HCT116 (cell line): ENCODE measurements at regions not wholly inside any gene's neighbourhood (a gene's known extent, or its start where the extent isn't known, plus 50 kb on each side); places are given as distances from the start of the nearest gene placed in this dataset.

ENCODE experiments used
- ATAC-seq: fragments of 200-7000 bp; cut with Tn5 transposase; 2 replicates; pipeline ENCODE4 v1.9.1; 2020; ENCODE audit warnings: mild to moderate bottlenecking, moderate library complexity
- BruUV-seq: library from RNA; stranded (reverse); fragments of 400-500 nt; replicated peaks from 2 replicates; lab custom pipeline; 2021; lab: Mats Ljungman, UMichigan
- CTCF ChIA-PET: fragments of 300-600 bp; sonication (Branson Sonifier 250); formaldehyde crosslinking; loops from one replicate; lab custom pipeline; 2021; ENCODE audit warnings: antibody characterized with exemption; lab: Charles Lee
- POLR2A ChIA-PET: fragments of 300-600, 350-600 bp; sonication (Branson Sonifier 250); formaldehyde crosslinking; loops from one replicate; lab custom pipeline; 2021; ENCODE audit warnings: antibody characterized with exemption; lab: Charles Lee
- RAD21 ChIA-PET, 2 experiments: fragments of 300-600 bp; sonication (Branson Sonifier 250); formaldehyde crosslinking; loops; one replicate each; lab custom pipeline; 2023; ENCODE audit warnings: low total read pairs in 2 of 2; ENCODE audit not compliant: uncharacterized antibody in 2 of 2, unreplicated experiment in 2 of 2, low non-redundant PET in 1 of 2; lab: Charles Lee
- DNase-seq: peaks from one replicate; pipeline ENCODE4 v3.0.0-alpha.2; 2010; ENCODE audit warnings: low read depth, low spot score
- H2AFZ ChIP-seq: fragments of 200-600 bp; shearing (Covaris generic), sonication (generic); 2 replicates; pipeline ENCODE4 v1.6.1; 2017; ENCODE audit warnings: low read depth, mixed run types, mixed read lengths, antibody characterized with exemption, low read length; ENCODE audit not compliant: poor library complexity, severe bottlenecking
- H3K27ac ChIP-seq: 2 replicates; pipeline ENCODE4 v1.5.1; 2012; ENCODE audit warnings: low read depth, low read length
- H3K27me3 ChIP-seq: fragments of 200-600 bp; sonication (generic); 2 replicates; pipeline ENCODE4 v1.6.1; 2016; ENCODE audit warnings: mixed run types, low read length, mixed read lengths; ENCODE audit not compliant: insufficient read depth
- H3K36me3 ChIP-seq, 2 experiments: fragments of 200-500 bp in 1 of 2; fragments of 200-600 bp in 1 of 2; sonication (Bioruptor generic) in 1 of 2; sonication (generic) in 1 of 2; 2 replicates each; pipeline versions ENCODE4 v1.5.1 to v1.6.1; 2014 to 2016; ENCODE audit warnings: low read length in 2 of 2, inconsistent platforms in 1 of 2, mixed read lengths in 1 of 2, mixed run types in 1 of 2; ENCODE audit not compliant: insufficient read depth in 2 of 2, control insufficient read depth in 1 of 2
- H3K4me1 ChIP-seq, 2 experiments: fragments of 200-600 bp in 1 of 2; sonication (generic) in 1 of 2; 2 replicates each; pipeline versions ENCODE4 v1.5.1 to v1.6.1; 2012 to 2017; ENCODE audit warnings: low read length in 2 of 2, inconsistent platforms in 1 of 2, mild to moderate bottlenecking in 1 of 2, mixed read lengths in 1 of 2, mixed run types in 1 of 2, moderate library complexity in 1 of 2; ENCODE audit not compliant: insufficient read depth in 2 of 2, control insufficient read depth in 1 of 2
- H3K4me2 ChIP-seq: fragments of 200-600 bp; sonication (generic); 2 replicates; pipeline ENCODE4 v1.6.1; 2017; ENCODE audit warnings: mixed run types, low read length, mixed read lengths
- H3K4me3 ChIP-seq, 2 experiments: fragments of 200-600 bp in 1 of 2; sonication (generic) in 1 of 2; replicated peaks in 1 of 2; 2 replicates each; pipeline ENCODE4 v1.5.1; 2011 to 2016; ENCODE audit warnings: low read length in 2 of 2, control low read depth in 1 of 2, low read depth in 1 of 2, mild to moderate bottlenecking in 1 of 2, mixed read lengths in 1 of 2, mixed run types in 1 of 2
- H3K79me2 ChIP-seq: fragments of 200-600 bp; sonication (generic); 2 replicates; pipeline ENCODE4 v1.6.1; 2017; ENCODE audit warnings: mild to moderate bottlenecking, mixed run types, low read length, moderate library complexity, mixed read lengths; ENCODE audit not compliant: insufficient read depth
- H3K9ac ChIP-seq: fragments of 200-600 bp; sonication (generic); 2 replicates; pipeline ENCODE4 v1.6.1; 2016; ENCODE audit warnings: low read length, mixed read lengths
- H3K9me2 ChIP-seq: fragments of 200-600 bp; sonication (generic), shearing (Covaris generic); 2 replicates; pipeline ENCODE4 v1.6.1; 2017; ENCODE audit warnings: mixed run types, mild to moderate bottlenecking, moderate library complexity; ENCODE audit not compliant: insufficient read depth
- H3K9me3 ChIP-seq, 2 experiments: fragments of 200-500 bp in 1 of 2; fragments of 200-600 bp in 1 of 2; sonication (Bioruptor generic) in 1 of 2; sonication (generic) in 1 of 2; 2 replicates each; pipeline ENCODE4 v1.6.1; 2014 to 2017; ENCODE audit warnings: low read length in 2 of 2, mixed read lengths in 2 of 2, inconsistent platforms in 1 of 2, low read depth in 1 of 2, mild to moderate bottlenecking in 1 of 2, mixed run types in 1 of 2, moderate library complexity in 1 of 2; ENCODE audit not compliant: control insufficient read depth in 1 of 2, insufficient read depth in 1 of 2
- H4K20me1 ChIP-seq: fragments of 200-600 bp; sonication (generic), shearing (Covaris generic); 2 replicates; pipeline ENCODE4 v1.6.1; 2017; ENCODE audit warnings: mixed run types, mild to moderate bottlenecking, moderate library complexity; ENCODE audit not compliant: insufficient read depth
- ATF3 ChIP-seq: IDR thresholded peaks from 2 replicates; pipeline ENCODE4 v1.6.1; 2012
- ELF1 ChIP-seq: IDR thresholded peaks from 2 replicates; pipeline ENCODE4 v1.6.1; 2012; ENCODE audit warnings: low read depth, borderline replicate concordance
- MAX ChIP-seq: IDR thresholded peaks from 2 replicates; pipeline ENCODE4 v1.6.1; 2012
- TCF7L2 ChIP-seq: IDR thresholded peaks from 2 replicates; pipeline ENCODE4 v1.7.0; 2011; ENCODE audit warnings: borderline replicate concordance, inconsistent platforms; ENCODE audit not compliant: insufficient read depth, insufficient read length; ENCODE audit errors: extremely low read depth
- ZNF274 ChIP-seq: fragments of 200-500 bp; sonication (Bioruptor generic); IDR thresholded peaks from 2 replicates; pipeline ENCODE4 v1.6.1; 2014; ENCODE audit warnings: mild to moderate bottlenecking, low read depth, low read length, inconsistent platforms
- intact Hi-C: fragments of 100-400 bp; cut with micrococcal nuclease; formaldehyde crosslinking; loops from 2 replicates; pipeline ENCODE4 v1.10.0; 2022
- TF ChIP-seq, protein P1 (sequence below): IDR thresholded peaks from 2 replicates; pipeline ENCODE4 v1.6.1; 2011; ENCODE audit warnings: mild to moderate bottlenecking, low read length, moderate library complexity; ENCODE audit not compliant: insufficient replicate concordance; ENCODE audit errors: extremely low read depth
- TF ChIP-seq, protein P2 (sequence below), 3 experiments: fragments of 200-600 bp in 1 of 3; sonication (generic) in 1 of 3; IDR thresholded peaks in 2 of 3; conservative IDR thresholded peaks in 1 of 3; 2 replicates each; pipeline ENCODE4 v1.5.1; 2012 to 2017; ENCODE audit warnings: low read depth in 2 of 3, low read length in 2 of 3, antibody characterized with exemption in 1 of 3, borderline replicate concordance in 1 of 3, control low read depth in 1 of 3, mild to moderate bottlenecking in 1 of 3, mixed read lengths in 1 of 3, mixed run types in 1 of 3, moderate library complexity in 1 of 3; ENCODE audit not compliant: insufficient read depth in 1 of 3

- intact Hi-C loops: no loop called here
- ChIA-PET POLR2A (no interaction called here), CTCF (no interaction called here)
- BruUV-seq: no TSS peak
- no peaks in the 10 kb centered on the region for H4K20me1 ChIP-seq
- DNase-seq (no peak), ATAC-seq (no peak)
- peaks cover 34 to 37% of the 10 kb centered on the region in 2 experiments; a peak in 3 of 4 replicates for H3K9me3 ChIP-seq
- no peak overlapping the region for H2AFZ ChIP-seq
- H3K27ac ChIP-seq: no peak overlapping the region
- no peaks in the 10 kb centered on the region for H3K9me2 ChIP-seq
- H3K36me3 ChIP-seq: no peaks in the 10 kb centered on the region
- H3K4me2 ChIP-seq: no peak overlapping the region
- no peaks in the 10 kb centered on the region for H3K4me1 ChIP-seq
- TF ChIP-seq ELF1: no peak
- TF ChIP-seq, protein P1, sequence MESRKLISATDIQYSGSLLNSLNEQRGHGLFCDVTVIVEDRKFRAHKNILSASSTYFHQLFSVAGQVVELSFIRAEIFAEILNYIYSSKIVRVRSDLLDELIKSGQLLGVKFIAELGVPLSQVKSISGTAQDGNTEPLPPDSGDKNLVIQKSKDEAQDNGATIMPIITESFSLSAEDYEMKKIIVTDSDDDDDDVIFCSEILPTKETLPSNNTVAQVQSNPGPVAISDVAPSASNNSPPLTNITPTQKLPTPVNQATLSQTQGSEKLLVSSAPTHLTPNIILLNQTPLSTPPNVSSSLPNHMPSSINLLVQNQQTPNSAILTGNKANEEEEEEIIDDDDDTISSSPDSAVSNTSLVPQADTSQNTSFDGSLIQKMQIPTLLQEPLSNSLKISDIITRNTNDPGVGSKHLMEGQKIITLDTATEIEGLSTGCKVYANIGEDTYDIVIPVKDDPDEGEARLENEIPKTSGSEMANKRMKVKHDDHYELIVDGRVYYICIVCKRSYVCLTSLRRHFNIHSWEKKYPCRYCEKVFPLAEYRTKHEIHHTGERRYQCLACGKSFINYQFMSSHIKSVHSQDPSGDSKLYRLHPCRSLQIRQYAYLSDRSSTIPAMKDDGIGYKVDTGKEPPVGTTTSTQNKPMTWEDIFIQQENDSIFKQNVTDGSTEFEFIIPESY: no peak
- no peak for TF ChIP-seq TCF7L2
- TF ChIP-seq MAX: no peak
- TF ChIP-seq ZNF274: no peak
- TF ChIP-seq, protein P2, sequence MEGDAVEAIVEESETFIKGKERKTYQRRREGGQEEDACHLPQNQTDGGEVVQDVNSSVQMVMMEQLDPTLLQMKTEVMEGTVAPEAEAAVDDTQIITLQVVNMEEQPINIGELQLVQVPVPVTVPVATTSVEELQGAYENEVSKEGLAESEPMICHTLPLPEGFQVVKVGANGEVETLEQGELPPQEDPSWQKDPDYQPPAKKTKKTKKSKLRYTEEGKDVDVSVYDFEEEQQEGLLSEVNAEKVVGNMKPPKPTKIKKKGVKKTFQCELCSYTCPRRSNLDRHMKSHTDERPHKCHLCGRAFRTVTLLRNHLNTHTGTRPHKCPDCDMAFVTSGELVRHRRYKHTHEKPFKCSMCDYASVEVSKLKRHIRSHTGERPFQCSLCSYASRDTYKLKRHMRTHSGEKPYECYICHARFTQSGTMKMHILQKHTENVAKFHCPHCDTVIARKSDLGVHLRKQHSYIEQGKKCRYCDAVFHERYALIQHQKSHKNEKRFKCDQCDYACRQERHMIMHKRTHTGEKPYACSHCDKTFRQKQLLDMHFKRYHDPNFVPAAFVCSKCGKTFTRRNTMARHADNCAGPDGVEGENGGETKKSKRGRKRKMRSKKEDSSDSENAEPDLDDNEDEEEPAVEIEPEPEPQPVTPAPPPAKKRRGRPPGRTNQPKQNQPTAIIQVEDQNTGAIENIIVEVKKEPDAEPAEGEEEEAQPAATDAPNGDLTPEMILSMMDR (IDR thresholded peaks at IDR 0.05 in 2 of 3, conservative IDR thresholded peaks at IDR 0.05 in 1 of 3; ENCODE audit: borderline replicate concordance in 1 of 3, insufficient read depth in 1 of 3, low read depth in 2 of 3, low read length in 2 of 3): no peak
- TF ChIP-seq ATF3: no peak
- TF ChIP-seq, all 23 proteins: peak for 0
- Histone ChIP-seq H3K27me3 (no peaks in the 10 kb centered on the region), H3K9ac (no peak overlapping the region), H3K79me2 (no peaks in the 10 kb centered on the region), H3K4me3 (no peak overlapping the region)
- RAD21 ChIA-PET: no interaction called here
Measured at GRCh38 chr18:78240627-78241252, 738.9 kb upstream of the SALL3 start.
